HL-60 (cell line): ENCODE measurements at regions not wholly inside any gene's neighbourhood (a gene's known extent, or its start where the extent isn't known, plus 50 kb on each side); places are given as distances from the start of the nearest gene placed in this dataset.

Source experiments
- DNase-seq, 2 experiments: peaks; one replicate each; pipeline ENCODE4 v3.0.0-alpha.2; 2010 to 2020; ENCODE audit warnings: low read depth in 1 of 2, low spot score in 1 of 2
- H3K27ac ChIP-seq: fragments of 250-450 bp; sonication (Bioruptor Pico); replicated peaks from 2 replicates; pipeline ENCODE4 v1.5.1; 2020; ENCODE audit warnings: mild to moderate bottlenecking, moderate library complexity
- H3K27me3 ChIP-seq: fragments of 250-450 bp; sonication (Bioruptor Pico); 2 replicates; pipeline ENCODE4 v1.5.1; 2021; ENCODE audit warnings: mild to moderate bottlenecking, moderate library complexity; ENCODE audit not compliant: insufficient read depth, poor library complexity, severe bottlenecking
- H3K4me3 ChIP-seq: replicated peaks from 2 replicates; pipeline ENCODE4 v1.5.1; 2011; ENCODE audit warnings: mild to moderate bottlenecking, control low read depth, low read length; ENCODE audit not compliant: insufficient read depth
- CTCF ChIP-seq: IDR thresholded peaks from one replicate; pipeline ENCODE4 v1.5.1; 2011; ENCODE audit warnings: low read length, control low read depth, inconsistent platforms; ENCODE audit not compliant: insufficient read depth
- GABPA ChIP-seq: IDR thresholded peaks from 2 replicates; pipeline ENCODE4 v1.6.1; 2012; ENCODE audit warnings: low read depth
- POLR2AphosphoS5 ChIP-seq: IDR thresholded peaks from 2 replicates; pipeline ENCODE4 v1.6.1; 2012; ENCODE audit warnings: low read depth
- REST ChIP-seq: IDR thresholded peaks from 2 replicates; pipeline ENCODE4 v1.6.1; 2012; ENCODE audit warnings: low read depth; ENCODE audit not compliant: insufficient replicate concordance
- SPI1 ChIP-seq: IDR thresholded peaks from 2 replicates; pipeline ENCODE4 v1.6.1; 2012; ENCODE audit warnings: low read depth, mild to moderate bottlenecking, borderline replicate concordance

- DNase-seq = no peak
- no peaks in the 10 kb centered on the region for H3K27me3 ChIP-seq
- H3K27ac ChIP-seq = no peak overlapping the region
- TF ChIP-seq GABPA (no peak), CTCF (no peak)
- no peak overlapping the region for H3K4me3 ChIP-seq
These were observed 553.8 kb upstream of the SGO1 start for GRCh38 chr3:20739814-20740213.

GRCh38 chr3:20736287-20736852 is 550.4 kb upstream of the SGO1 start:
- H3K4me3 ChIP-seq = no peak overlapping the region
- TF ChIP-seq SPI1 (no peak), CTCF (no peak), REST (no peak)
- H3K27me3 ChIP-seq = no peaks in the 10 kb centered on the region
- H3K27ac ChIP-seq = no peak overlapping the region
- no peak for DNase-seq

GRCh38 chr3:20729185-20729584 is 543.2 kb upstream of the SGO1 start:
- Histone ChIP-seq H3K27ac (no peak overlapping the region), H3K27me3 (no peaks in the 10 kb centered on the region), H3K4me3 (no peak overlapping the region)
- TF ChIP-seq SPI1 = no peak
- TF ChIP-seq REST = no peak
- no peak for TF ChIP-seq CTCF
- TF ChIP-seq GABPA = no peak
- no peak for TF ChIP-seq POLR2AphosphoS5
- DNase-seq = no peak

GRCh38 chr3:20726786-20727185 is 540.8 kb upstream of the SGO1 start:
- no peaks in the 10 kb centered on the region for H3K27me3 ChIP-seq
- H3K4me3 ChIP-seq = no peak overlapping the region
- TF ChIP-seq GABPA (no peak), POLR2AphosphoS5 (no peak), REST (no peak), SPI1 (no peak), CTCF (no peak)
- H3K27ac ChIP-seq = no peak overlapping the region
- DNase-seq = no peak
